Heart right ventricle (tissue), 16 donors: ENCODE measurements at regions not wholly inside any gene's neighbourhood (a gene's known extent, or its start where the extent isn't known, plus 50 kb on each side); places are given as distances from the start of the nearest gene placed in this dataset.
A peak's percentile ranks its signal among the peaks of the same experiment; 100 is the strongest.
"Not testable (repeated sequence)": the region's sequence is repeated elsewhere in the genome, so short reads cannot be mapped to it uniquely, and the experiment has no call there.

Source experiments
- ATAC-seq, 8 donors: fragments of 200-7000 bp; cut with Tn5 transposase; one replicate each; pipeline ENCODE4 v1.9.1; 2020; ENCODE audit warnings: mild to moderate bottlenecking in 8 of 8, moderate library complexity in 8 of 8, moderate number of reproducible peaks in 1 of 8
- DNase-seq, 2 donors: peaks; one replicate each; pipeline ENCODE4 v3.0.0-alpha.2; 2020
- H3K27ac ChIP-seq, 10 donors: fragments of 200-600 bp; sonication (generic) in 2 of 10; one replicate each; pipeline versions ENCODE4 v1.5.0 to v1.8.0; 2020 to 2022; ENCODE audit warnings: mild to moderate bottlenecking in 3 of 10
- H3K27me3 ChIP-seq, 7 donors: fragments of 200-600 bp; one replicate each; pipeline ENCODE4 v1.8.0; 2021 to 2022; ENCODE audit warnings: mild to moderate bottlenecking in 2 of 7
- H3K36me3 ChIP-seq, 9 donors: fragments of 200-600 bp; sonication (generic) in 1 of 9; one replicate each; pipeline versions ENCODE4 v1.5.0 to v1.8.0; 2020 to 2022; ENCODE audit warnings: mild to moderate bottlenecking in 2 of 9
- H3K4me1 ChIP-seq, 9 donors: fragments of 200-600 bp; sonication (generic) in 1 of 9; one replicate each; pipeline versions ENCODE4 v1.5.0 to v1.8.0; 2020 to 2022; ENCODE audit warnings: mild to moderate bottlenecking in 4 of 9
- H3K4me3 ChIP-seq, 10 donors: fragments of 200-600 bp; sonication (generic) in 2 of 10; one replicate each; pipeline versions ENCODE4 v1.5.0 to v1.8.0; 2020 to 2022; ENCODE audit warnings: mild to moderate bottlenecking in 7 of 10, moderate library complexity in 2 of 10
- H3K9me3 ChIP-seq, 11 donors: fragments of 200-600 bp in 10 of 11; sonication (generic) in 2 of 11; one replicate each; pipeline versions ENCODE4 v1.5.0 to v1.8.0; 2013 to 2022; ENCODE audit warnings: mild to moderate bottlenecking in 2 of 11, control low read depth in 1 of 11, moderate library complexity in 1 of 11
- CTCF ChIP-seq, 9 donors: fragments of 200-600 bp; sonication (generic) in 2 of 9; IDR thresholded peaks; one replicate each; pipeline versions ENCODE4 v1.5.0 to v1.8.0; 2021 to 2022; ENCODE audit warnings: antibody characterized with exemption in 9 of 9, mild to moderate bottlenecking in 5 of 9, moderate library complexity in 1 of 9
- WGBS, 2 donors: extraction: QIAGEN DNeasy Blood & Tissue Kit; methylation state at CpG; one replicate each; pipeline ENCODE4 v1.1.7; 2013; ENCODE audit warnings: inconsistent platforms in 1 of 2; 5-methylcytosine and 5-hydroxymethylcytosine counted together
- intact Hi-C, 10 donors: fragments of 100-400 bp; cut with DNase I; formaldehyde crosslinking; loops; one replicate each; pipeline versions ENCODE4 v1.11.1 to v1.14.2; 2022
- donor health status: Arrhythmogenic right ventricular cardiomyopathy.
- donor health status: ischemic (EF 13 %, LVEDD 7.1; RV severe dilation, severe dysfunction).
- donor health status: healthy with polysubstance abuse.
- donor health status: DM: no; HTN: yes; CAD: no.
- donor health status: DM: no; HTN: no; CAD: no.
- donor health status: ischemic (EF 25% LVEDD 6.9; RV normal size, moderate dysfunction).
- donor health status: ischemic (EF 25% LVEDD 5.7; RV mildly dilated, moderate dysfunction).
- donor health status: healthy.
- donor health status: DM: yes; HTN: yes; CAD: no.
- donor health status: Ischemic cardiomyopathy.
- donor health status: ischemic (EF 35%, LVEDD 5.7; RV mildly dilated, moderate dysfunction).
- donor health status: nonischemic (EF 11% LVEDD 7.7; RV severe dilation, severe dysfunction).
- donor health status: DM: yes; HTN: yes; CAD: no.
- donor health status: PGD.
- donor health status: ischemic (EF 29% LVEDD 5.4; RV normal size, mild dysfunction).
- donor health status: nonischemic (EF 23%, LVEDD 6.1; RV moderate dilation, normal function).

- peak overlapping the region in 2 of 10 donors; percentile 18 to 58 for H3K27ac ChIP-seq
- no peak overlapping the region for H3K4me3 ChIP-seq
- no peaks in the 10 kb centered on the region for H3K9me3 ChIP-seq
- H3K27me3 ChIP-seq = no peaks in the 10 kb centered on the region
- 67 to 81% methylated on average over 3 of the region's 3 CpGs for WGBS, 2 donors
- H3K36me3 ChIP-seq = no peaks in the 10 kb centered on the region
- intact Hi-C loops = loop anchor here in 2 of 10 donors (2.0 to 10.0 kb wide), 2 partner anchors 41 to 231 kb away; no protein-coding TSS in a partner anchor
- peak in 2 of 8 donors; percentile 19 for ATAC-seq
- H3K4me1 ChIP-seq = peaks cover 0 to 21% (median 17%) of the 10 kb centered on the region in 9 donors
- TF ChIP-seq CTCF (IDR thresholded peaks at IDR 0.05) = no peak
- no peak for DNase-seq
These were observed 147.3 kb upstream of the TCF4 start for GRCh38 chr18:55735199-55735855.

GRCh38 chr18:55732227-55733106 is 144.5 kb upstream of the TCF4 start:
- intact Hi-C loops = loop anchor here in 2 of 10 donors (5.0 to 10.0 kb wide), 3 partner anchors 45 to 310 kb away; no protein-coding TSS in a partner anchor
- no peaks in the 10 kb centered on the region for H3K27me3 ChIP-seq
- ATAC-seq = peak in 7 of 8 donors; percentile 63 to 91 (median 78)
- H3K4me1 ChIP-seq = peaks cover 0 to 21% (median 17%) of the 10 kb centered on the region in 9 donors
- H3K4me3 ChIP-seq = no peak overlapping the region
- no peak for DNase-seq
- 93 to 95% methylated on average over 2 of the region's 2 CpGs for WGBS, 2 donors
- TF ChIP-seq CTCF (IDR thresholded peaks at IDR 0.05) = no peak
- peak overlapping the region; percentile 16 to 85 (median 62) for H3K27ac ChIP-seq
- H3K9me3 ChIP-seq = no peaks in the 10 kb centered on the region
- H3K36me3 ChIP-seq = no peaks in the 10 kb centered on the region

GRCh38 chr18:55731594-55732042 is 143.6 kb upstream of the TCF4 start:
- H3K9me3 ChIP-seq = no peaks in the 10 kb centered on the region
- peak in 5 of 8 donors; percentile 31 to 61 (median 46) for ATAC-seq
- H3K27me3 ChIP-seq = no peaks in the 10 kb centered on the region
- peak overlapping the region; percentile 16 to 84 (median 56) for H3K27ac ChIP-seq
- intact Hi-C loops = loop anchor here in 2 of 10 donors (5.0 to 10.0 kb wide), 3 partner anchors 46 to 309 kb away; no protein-coding TSS in a partner anchor
- H3K4me1 ChIP-seq = peaks cover 0 to 21% (median 17%) of the 10 kb centered on the region in 9 donors
- WGBS, 2 donors = 49 to 55% methylated on average over 4 of the region's 4 CpGs
- no peak overlapping the region for H3K4me3 ChIP-seq
- no peak for DNase-seq
- TF ChIP-seq CTCF (IDR thresholded peaks at IDR 0.05) = no peak
- no peaks in the 10 kb centered on the region for H3K36me3 ChIP-seq

GRCh38 chr18:55721006-55721405 is 133.0 kb upstream of the TCF4 start:
- ATAC-seq, H3K4me3 ChIP-seq, H3K9me3 ChIP-seq, H3K4me1 ChIP-seq, H3K36me3 ChIP-seq, DNase-seq, H3K27ac ChIP-seq, intact Hi-C loops, H3K27me3 ChIP-seq: not testable (repeated sequence)
- 91 to 94% methylated on average over 12 of the region's 21 CpGs for WGBS, 2 donors
